ENCODE measurements at regions not wholly inside any gene's neighbourhood (a gene's known extent, or its start where the extent isn't known, plus 50 kb on each side); places are given as distances from the start of the nearest gene placed in this dataset.
"Not testable (repeated sequence)": the region's sequence is repeated elsewhere in the genome, so short reads cannot be mapped to it uniquely, and the experiment has no call there.

DNA sequence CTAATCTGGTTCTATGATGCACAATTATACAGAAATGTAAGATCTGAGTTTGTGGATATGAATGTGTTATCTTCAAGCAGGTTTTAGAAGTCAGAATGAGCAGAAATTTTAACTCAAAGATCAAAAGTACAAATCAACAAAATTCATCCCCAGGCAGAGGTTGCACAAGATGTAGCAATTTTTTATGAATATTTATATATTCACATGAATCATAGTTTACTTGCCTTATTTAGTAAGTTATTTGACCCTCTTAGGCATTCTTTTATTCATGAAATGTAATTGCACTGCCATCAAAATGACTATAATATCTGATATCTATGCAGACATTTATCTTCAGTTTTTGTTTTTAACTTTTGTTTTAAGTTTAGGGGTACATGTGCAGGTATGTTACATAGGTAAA lies 103.1 kb upstream of the DAZL start:
- TF ChIP-seq, protein P1, sequence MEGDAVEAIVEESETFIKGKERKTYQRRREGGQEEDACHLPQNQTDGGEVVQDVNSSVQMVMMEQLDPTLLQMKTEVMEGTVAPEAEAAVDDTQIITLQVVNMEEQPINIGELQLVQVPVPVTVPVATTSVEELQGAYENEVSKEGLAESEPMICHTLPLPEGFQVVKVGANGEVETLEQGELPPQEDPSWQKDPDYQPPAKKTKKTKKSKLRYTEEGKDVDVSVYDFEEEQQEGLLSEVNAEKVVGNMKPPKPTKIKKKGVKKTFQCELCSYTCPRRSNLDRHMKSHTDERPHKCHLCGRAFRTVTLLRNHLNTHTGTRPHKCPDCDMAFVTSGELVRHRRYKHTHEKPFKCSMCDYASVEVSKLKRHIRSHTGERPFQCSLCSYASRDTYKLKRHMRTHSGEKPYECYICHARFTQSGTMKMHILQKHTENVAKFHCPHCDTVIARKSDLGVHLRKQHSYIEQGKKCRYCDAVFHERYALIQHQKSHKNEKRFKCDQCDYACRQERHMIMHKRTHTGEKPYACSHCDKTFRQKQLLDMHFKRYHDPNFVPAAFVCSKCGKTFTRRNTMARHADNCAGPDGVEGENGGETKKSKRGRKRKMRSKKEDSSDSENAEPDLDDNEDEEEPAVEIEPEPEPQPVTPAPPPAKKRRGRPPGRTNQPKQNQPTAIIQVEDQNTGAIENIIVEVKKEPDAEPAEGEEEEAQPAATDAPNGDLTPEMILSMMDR (conservative IDR thresholded peaks at IDR 0.05; ENCODE audit: low read length) = no peak
- H3K4me3 ChIP-seq (ENCODE audit: low read length) = no peak overlapping the region
- DNase-seq (ENCODE audit: low read depth) = no peak

DNA sequence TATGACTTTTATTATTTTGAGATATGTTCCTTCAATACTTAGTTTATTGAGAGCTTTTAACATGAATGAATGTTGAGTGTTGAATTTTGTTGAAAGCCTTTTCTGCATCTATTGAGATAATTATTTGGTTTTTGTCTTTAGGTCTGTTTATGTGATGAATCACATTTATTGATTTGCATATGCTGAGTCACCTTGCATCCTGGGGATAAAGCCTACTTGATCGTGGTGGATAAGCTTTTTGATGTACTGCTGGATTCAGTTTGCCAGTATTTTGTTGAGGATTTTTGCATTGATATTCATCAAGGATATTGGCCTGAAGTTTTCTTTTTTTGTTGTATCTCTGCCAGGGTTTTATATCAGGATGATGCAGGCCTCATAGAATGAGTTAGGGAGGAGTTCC lies 106.5 kb upstream of the DAZL start:
- H3K4me3 ChIP-seq (ENCODE audit: low read length); DNase-seq (ENCODE audit: low read depth): not testable (repeated sequence)

DNA sequence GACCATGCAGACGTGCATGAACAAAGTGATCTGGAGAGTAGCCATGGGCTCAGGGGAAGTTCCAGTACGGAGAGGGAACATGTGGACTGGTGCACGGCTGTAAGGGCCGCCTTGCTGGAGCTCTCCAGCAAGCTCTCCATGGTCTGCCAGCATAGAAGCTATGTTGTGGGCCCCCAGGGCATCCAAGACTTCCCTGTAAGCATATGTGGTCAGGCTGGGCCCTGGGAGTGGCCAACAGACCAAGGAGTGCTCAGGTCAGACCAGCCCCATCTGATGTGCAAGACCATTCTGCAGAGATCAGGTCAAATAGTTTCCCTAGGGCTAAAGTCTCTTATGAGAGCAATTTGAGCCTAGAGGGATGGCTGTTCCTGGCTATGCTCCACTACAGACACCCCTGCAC lies 110.1 kb upstream of the DAZL start:
- H3K4me3 ChIP-seq (ENCODE audit: low read length) = no peak overlapping the region
- no peak for DNase-seq (ENCODE audit: low read depth)
- TF ChIP-seq, protein P1 (conservative IDR thresholded peaks at IDR 0.05; ENCODE audit: low read length) = no peak

DNA sequence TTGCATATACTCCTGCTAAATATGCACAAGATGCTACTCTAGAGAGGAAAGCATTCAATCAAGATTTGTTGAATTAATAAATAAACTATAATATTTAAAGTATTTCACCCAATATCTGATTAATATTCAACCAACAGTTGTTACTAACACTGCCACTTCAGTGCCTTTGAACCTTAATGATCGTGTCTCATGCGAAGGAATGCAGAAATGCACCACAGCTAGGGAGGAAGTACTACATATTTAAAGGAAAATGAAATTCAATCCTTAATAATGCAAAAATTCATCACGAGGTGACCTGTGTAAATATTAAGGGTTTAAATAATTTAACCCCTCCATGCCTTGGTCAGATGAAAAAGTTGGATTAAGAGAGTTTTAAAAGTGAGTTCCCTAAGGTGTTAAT lies 114.2 kb upstream of the DAZL start:
- DNase-seq (ENCODE audit: low read depth) = no peak
- no peak overlapping the region for H3K4me3 ChIP-seq (ENCODE audit: low read length)
- TF ChIP-seq, protein P1 (conservative IDR thresholded peaks at IDR 0.05; ENCODE audit: low read length) = no peak

DNA sequence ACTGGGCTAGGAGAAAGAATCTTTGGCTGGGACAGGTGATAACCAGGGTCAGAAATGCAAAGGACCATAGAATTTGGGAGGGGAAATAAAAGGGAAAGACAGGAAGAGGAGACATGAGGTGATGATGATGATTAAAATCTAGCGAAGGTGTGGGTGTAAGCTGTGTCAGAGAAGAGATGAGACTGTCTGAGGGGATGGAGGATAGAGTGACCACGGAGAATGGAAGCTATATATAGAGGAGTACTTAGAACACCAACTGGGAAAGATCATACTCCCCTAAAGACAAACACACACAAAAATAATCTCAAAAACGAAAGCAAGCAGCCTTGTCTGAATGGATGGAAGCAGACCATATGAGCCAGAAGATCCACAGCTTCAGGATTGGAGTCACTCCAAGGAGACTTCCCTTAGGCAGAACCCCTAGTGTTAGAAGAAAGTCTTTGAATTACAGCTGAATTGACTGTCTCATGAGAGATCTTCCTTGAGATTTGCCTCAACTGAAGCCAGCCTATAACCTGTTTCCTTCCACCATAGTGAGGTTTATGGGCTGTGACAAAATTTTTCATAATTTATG lies 115.2 kb upstream of the DAZL start:
- TF ChIP-seq, protein P1 (conservative IDR thresholded peaks at IDR 0.05; ENCODE audit: low read length) = no peak
- no peak overlapping the region for H3K4me3 ChIP-seq (ENCODE audit: low read length)
- DNase-seq (ENCODE audit: low read depth) = no peak

DNA sequence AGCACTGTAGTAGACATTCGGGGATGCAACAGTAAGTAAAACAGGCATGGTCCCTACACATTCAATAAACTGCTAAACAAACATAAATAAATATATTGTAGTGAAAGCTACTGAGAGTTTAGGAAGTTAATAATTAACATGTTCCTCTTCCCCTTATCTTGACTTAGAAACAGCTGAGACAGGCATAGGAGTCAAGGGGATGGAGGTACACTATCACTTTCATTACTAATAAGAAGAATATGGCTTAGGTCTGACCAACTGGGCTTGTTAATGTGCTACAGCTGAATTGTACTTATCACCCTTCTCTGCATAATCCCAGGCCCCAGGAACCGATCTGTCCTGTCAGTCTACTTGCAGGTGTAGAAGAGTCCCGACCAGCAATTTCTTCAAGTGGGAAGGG lies 116.3 kb upstream of the DAZL start:
- TF ChIP-seq, protein P1 (conservative IDR thresholded peaks at IDR 0.05; ENCODE audit: low read length) = no peak
- H3K4me3 ChIP-seq (ENCODE audit: low read length) = no peak overlapping the region
- DNase-seq (ENCODE audit: low read depth) = no peak

DNA sequence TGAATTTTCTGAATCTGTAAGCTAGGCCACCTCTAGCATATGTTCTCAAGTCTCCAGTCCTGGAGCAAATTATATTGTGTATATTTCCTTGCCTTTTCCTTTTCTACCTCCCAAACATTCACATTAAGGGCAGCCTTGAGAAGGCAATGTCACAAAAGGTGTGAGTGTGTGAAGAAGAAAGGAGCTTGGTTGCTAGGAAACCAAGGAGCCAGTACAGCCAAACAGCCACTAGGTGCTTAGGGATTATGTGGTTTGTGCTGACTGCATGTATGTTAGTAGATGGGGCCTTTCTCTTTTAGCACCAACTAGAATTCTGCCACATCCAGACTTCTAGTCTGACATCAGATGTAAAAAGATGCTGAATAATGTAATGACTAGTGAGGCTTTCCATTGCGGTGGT lies 118.8 kb upstream of the DAZL start:
- no peak overlapping the region for H3K4me3 ChIP-seq (ENCODE audit: low read length)
- TF ChIP-seq, protein P1 (conservative IDR thresholded peaks at IDR 0.05; ENCODE audit: low read length) = no peak
- peak; percentile 19 for DNase-seq (ENCODE audit: low read depth)

DNA sequence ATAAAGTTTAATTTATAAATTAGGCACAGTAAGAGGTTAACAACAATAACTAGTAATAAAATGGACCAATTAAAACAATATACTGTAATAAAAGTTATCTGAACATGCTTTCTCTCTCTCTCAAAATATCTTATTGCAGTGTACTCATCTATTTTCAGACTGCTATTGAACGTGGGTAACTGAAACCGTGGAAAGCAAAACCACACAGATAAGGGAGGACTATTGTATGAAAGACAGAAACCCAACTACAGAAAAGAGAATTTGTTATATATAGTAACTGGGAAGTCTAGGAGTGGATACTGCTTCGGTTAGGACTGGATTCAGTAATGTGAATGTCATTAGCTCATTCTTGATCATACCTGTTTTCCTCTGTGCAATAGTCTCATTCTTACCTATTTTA lies 119.3 kb upstream of the DAZL start:
- TF ChIP-seq, protein P1 (conservative IDR thresholded peaks at IDR 0.05; ENCODE audit: low read length) = no peak
- DNase-seq (ENCODE audit: low read depth) = no peak
- no peak overlapping the region for H3K4me3 ChIP-seq (ENCODE audit: low read length)

Measured in AG10803 (cell line).